ENCODE measurements at regions not wholly inside any gene's neighbourhood (a gene's known extent, or its start where the extent isn't known, plus 50 kb on each side); places are given as distances from the start of the nearest gene placed in this dataset.

GRCh38 chr1:5514527-5515183 lies 477.6 kb downstream of the NPHP4 start:
- DNase-seq = peak; percentile 15

GRCh38 chr1:5513846-5514526 lies 478.2 kb downstream of the NPHP4 start:
- DNase-seq = no peak

GRCh38 chr1:5513179-5513578 lies 479.0 kb downstream of the NPHP4 start:
- no peak for DNase-seq

GRCh38 chr1:5511381-5512097 lies 480.7 kb downstream of the NPHP4 start:
- DNase-seq = no peak

- peak; percentile 29 for DNase-seq
Observed at GRCh38 chr1:5509664-5510452, 482.4 kb downstream of the NPHP4 start.

GRCh38 chr1:5508669-5509330 lies 483.4 kb downstream of the NPHP4 start:
- DNase-seq = no peak

- no peak for DNase-seq
Observed at GRCh38 chr1:5507340-5507739, 484.9 kb downstream of the NPHP4 start.

- no peak for DNase-seq
Observed at GRCh38 chr1:5506634-5507033, 485.6 kb downstream of the NPHP4 start.

- DNase-seq = no peak
Observed at GRCh38 chr1:5505944-5506343, 486.3 kb downstream of the NPHP4 start.

- DNase-seq = no peak
Observed at GRCh38 chr1:5504364-5504740, 487.9 kb downstream of the NPHP4 start.

GRCh38 chr1:5503556-5504363 lies 488.5 kb downstream of the NPHP4 start:
- DNase-seq = no peak

GRCh38 chr1:5502311-5503194 lies 489.7 kb downstream of the NPHP4 start:
- no peak for DNase-seq

- DNase-seq = no peak
Observed at GRCh38 chr1:5501206-5501930, 490.9 kb downstream of the NPHP4 start.

GRCh38 chr1:5500541-5500940 lies 491.7 kb downstream of the NPHP4 start:
- DNase-seq = no peak

GRCh38 chr1:5497503-5497902 lies 494.7 kb downstream of the NPHP4 start:
- DNase-seq = no peak

GRCh38 chr1:5495596-5496410 lies 496.4 kb downstream of the NPHP4 start:
- no peak for DNase-seq

- DNase-seq = no peak
Observed at GRCh38 chr1:5494518-5494917, 497.7 kb downstream of the NPHP4 start.

- no peak for DNase-seq
Observed at GRCh38 chr1:5493851-5494311, 498.3 kb downstream of the NPHP4 start.

GRCh38 chr1:5493275-5493674 lies 498.9 kb downstream of the NPHP4 start:
- no peak for DNase-seq
